SK-N-SH (cell line): ENCODE measurements at regions not wholly inside any gene's neighbourhood (a gene's known extent, or its start where the extent isn't known, plus 50 kb on each side); places are given as distances from the start of the nearest gene placed in this dataset.

Experiments used
- CTCF ChIA-PET: fragments of 300-600, 350-600 bp; formaldehyde crosslinking; extraction: SDS; loops from one replicate; lab custom pipeline; 2021; lab: Yijun Ruan, JAX
- POLR2A ChIA-PET: fragments of 350-600 bp; sonication (Branson Sonifier 250); formaldehyde crosslinking; extraction: SDS; loops from one replicate; lab custom pipeline; 2020; ENCODE audit warnings: antibody characterized with exemption, inconsistent platforms; lab: Yijun Ruan, JAX
- DNase-seq: peaks from one replicate; pipeline ENCODE4 v3.0.0; 2012
- H2AFZ ChIP-seq: fragments of 200-600 bp; sonication (generic); 2 replicates; pipeline ENCODE4 v1.8.1; 2016; ENCODE audit warnings: antibody characterized with exemption, mild to moderate bottlenecking, low read depth
- H3F3A ChIP-seq: fragments of 200-600 bp; sonication (generic); replicated peaks from 2 replicates; pipeline ENCODE3; 2016; ENCODE audit warnings: antibody characterized with exemption, mild to moderate bottlenecking; ENCODE audit not compliant: insufficient read depth
- H3K27ac ChIP-seq, 2 experiments: fragments of 200-500 bp in 1 of 2; fragments of 200-600 bp in 1 of 2; sonication (Bioruptor generic) in 1 of 2; sonication (generic), shearing (Covaris generic) in 1 of 2; 2 replicates each; pipeline versions ENCODE4 v1.5.1 to v1.6.1; 2014 to 2016; ENCODE audit warnings: low read depth in 2 of 2, inconsistent platforms in 1 of 2, low read length in 1 of 2, mild to moderate bottlenecking in 1 of 2, mixed read lengths in 1 of 2
- H3K27me3 ChIP-seq: fragments of 200-600 bp; sonication (generic), shearing (Covaris generic); 2 replicates; pipeline ENCODE4 v1.6.1; 2016; ENCODE audit warnings: mixed run types; ENCODE audit not compliant: insufficient read depth
- H3K36me3 ChIP-seq, 2 experiments: fragments of 200-500 bp in 1 of 2; fragments of 200-600 bp in 1 of 2; sonication (Bioruptor generic) in 1 of 2; sonication (generic) in 1 of 2; replicated peaks in 1 of 2; 2 replicates each; pipeline versions ENCODE3 to v1.5.1; 2014 to 2016; ENCODE audit warnings: low read length in 1 of 2, mild to moderate bottlenecking in 1 of 2; ENCODE audit not compliant: insufficient read depth in 2 of 2, control insufficient read depth in 1 of 2
- H3K4me1 ChIP-seq, 2 experiments: fragments of 200-500 bp in 1 of 2; fragments of 200-600 bp in 1 of 2; sonication (Bioruptor generic) in 1 of 2; sonication (generic), shearing (Covaris generic) in 1 of 2; 2 replicates each; pipeline versions ENCODE4 v1.5.1 to v1.6.1; 2014 to 2016; ENCODE audit warnings: low read depth in 1 of 2, low read length in 1 of 2, mixed run types in 1 of 2; ENCODE audit not compliant: insufficient read depth in 2 of 2, control insufficient read depth in 1 of 2
- H3K4me2 ChIP-seq: fragments of 200-600 bp; sonication (generic), shearing (Covaris generic); 2 replicates; pipeline ENCODE4 v1.6.1; 2017; ENCODE audit warnings: mixed run types
- H3K4me3 ChIP-seq, 2 experiments: fragments of 200-500 bp in 1 of 2; fragments of 200-600 bp in 1 of 2; sonication (Bioruptor generic) in 1 of 2; sonication (generic), shearing (Covaris generic) in 1 of 2; 2 replicates each; pipeline versions ENCODE4 v1.5.1 to v1.8.1; 2014 to 2016; ENCODE audit warnings: low read depth in 2 of 2, inconsistent platforms in 1 of 2, low read length in 1 of 2, mild to moderate bottlenecking in 1 of 2, mixed read lengths in 1 of 2, moderate library complexity in 1 of 2
- H3K79me2 ChIP-seq: fragments of 200-600 bp; sonication (generic); 2 replicates; pipeline ENCODE4 v1.8.1; 2017; ENCODE audit warnings: mild to moderate bottlenecking; ENCODE audit not compliant: insufficient read depth
- H3K9ac ChIP-seq: fragments of 200-600 bp; sonication (generic); 2 replicates; pipeline ENCODE4 v1.6.1; 2017; ENCODE audit warnings: mixed run types
- H3K9me2 ChIP-seq: fragments of 200-600 bp; sonication (generic); 2 replicates; pipeline ENCODE4 v1.6.1; 2017; ENCODE audit warnings: mixed run types
- H3K9me3 ChIP-seq: fragments of 200-600 bp; sonication (generic); 2 replicates; pipeline ENCODE4 v1.6.1; 2017; ENCODE audit warnings: mixed run types, mild to moderate bottlenecking, moderate library complexity
- H4K20me1 ChIP-seq: fragments of 200-600 bp; sonication (generic); 2 replicates; pipeline ENCODE4 v1.6.1; 2017; ENCODE audit warnings: mild to moderate bottlenecking, mixed run types; ENCODE audit not compliant: insufficient read depth
- CHD2 ChIP-seq: fragments of 150-350 bp; IDR thresholded peaks from 2 replicates; pipeline ENCODE4 v1.6.1; 2018; ENCODE audit warnings: low read length; ENCODE audit not compliant: partially characterized antibody
- EP300 ChIP-seq, 2 experiments: IDR thresholded peaks; 2 replicates each; pipeline versions ENCODE4 v1.4.0 to v1.6.1; 2012; ENCODE audit warnings: borderline replicate concordance in 1 of 2, low read depth in 1 of 2, low read length in 1 of 2
- EZH2phosphoT487 ChIP-seq: fragments of 200-600 bp; sonication (generic); IDR thresholded peaks from 2 replicates; pipeline ENCODE4 v1.6.1; 2017; ENCODE audit warnings: low read depth, mixed run types, mild to moderate bottlenecking, antibody characterized with exemption, moderate library complexity, borderline replicate concordance
- FOSL2 ChIP-seq: IDR thresholded peaks from 2 replicates; pipeline ENCODE4 v1.4.0; 2012; ENCODE audit warnings: low read depth, mild to moderate bottlenecking, moderate library complexity, borderline replicate concordance
- FOXJ3 ChIP-seq: sonication (generic); formaldehyde crosslinking; IDR thresholded peaks from 2 replicates; pipeline ENCODE4 v1.5.1; 2020; ENCODE audit warnings: mild to moderate bottlenecking, missing genetic modification reagents
- FOXM1 ChIP-seq: IDR thresholded peaks from 2 replicates; pipeline ENCODE4 v1.4.0; 2012; ENCODE audit warnings: low read depth, mild to moderate bottlenecking
- GABPA ChIP-seq: IDR thresholded peaks from 2 replicates; pipeline ENCODE4 v1.4.0; 2012; ENCODE audit warnings: low read depth, mild to moderate bottlenecking
- GATA2 ChIP-seq: sonication (generic); formaldehyde crosslinking; IDR thresholded peaks from 2 replicates; pipeline ENCODE4 v1.5.0; 2020; ENCODE audit warnings: mild to moderate bottlenecking, missing genetic modification reagents
- JUND ChIP-seq: IDR thresholded peaks from 2 replicates; pipeline ENCODE4 v1.4.0; 2012
- MEF2A ChIP-seq: IDR thresholded peaks from 2 replicates; pipeline ENCODE4 v1.4.0; 2012; ENCODE audit warnings: low read depth, borderline replicate concordance
- PBX3 ChIP-seq: IDR thresholded peaks from 2 replicates; pipeline ENCODE4; 2012
- POLR2AphosphoS5 ChIP-seq: IDR thresholded peaks from 2 replicates; pipeline ENCODE4 v1.6.1; 2012; ENCODE audit warnings: low read depth, low read length
- RAD21 ChIP-seq: IDR thresholded peaks from 2 replicates; pipeline ENCODE4 v1.6.1; 2012; ENCODE audit warnings: mild to moderate bottlenecking, low read length
- REST ChIP-seq: IDR thresholded peaks from 2 replicates; pipeline ENCODE4 v1.6.1; 2012; ENCODE audit warnings: mild to moderate bottlenecking, low read depth, low read length, moderate library complexity
- RXRA ChIP-seq: IDR thresholded peaks from 2 replicates; pipeline ENCODE4 v1.4.0; 2012; ENCODE audit warnings: low read depth, mild to moderate bottlenecking, borderline replicate concordance
- TAF1 ChIP-seq: IDR thresholded peaks from 2 replicates; pipeline ENCODE4 v1.6.1; 2012; ENCODE audit warnings: low read depth, mild to moderate bottlenecking, low read length, moderate library complexity, borderline replicate concordance
- TCF12 ChIP-seq: IDR thresholded peaks from 2 replicates; pipeline ENCODE4 v1.4.0; 2012
- TEAD4 ChIP-seq: IDR thresholded peaks from 2 replicates; pipeline ENCODE4 v1.4.0; 2012; ENCODE audit warnings: mild to moderate bottlenecking, borderline replicate concordance; ENCODE audit not compliant: insufficient read depth
- USF1 ChIP-seq: IDR thresholded peaks from 2 replicates; pipeline ENCODE4 v1.4.0; 2012; ENCODE audit warnings: low read depth, borderline replicate concordance
- YY1 ChIP-seq: IDR thresholded peaks from 2 replicates; pipeline ENCODE4 v1.4.0; 2012; ENCODE audit warnings: low read depth, mild to moderate bottlenecking
- ZBTB33 ChIP-seq: IDR thresholded peaks from 2 replicates; pipeline ENCODE4 v1.4.0; 2012; ENCODE audit warnings: low read depth, borderline replicate concordance
- WGBS: methylation state at CpG from one replicate; pipeline ENCODE4 v1.1.6; 2017; ENCODE audit warnings: low lambda C conversion rate; 5-methylcytosine and 5-hydroxymethylcytosine counted together

GRCh38 chr21:28464095-28464494 is 528.6 kb downstream of the LTN1 start:
- no peaks in the 10 kb centered on the region for H3K79me2 ChIP-seq
- H3K4me3 ChIP-seq, result no peak overlapping the region
- no peaks in the 10 kb centered on the region; a peak in 1 of 4 replicates for H3K4me1 ChIP-seq
- no peak overlapping the region for H3K9ac ChIP-seq
- no peaks in the 10 kb centered on the region for H3K9me2 ChIP-seq
- no peak for DNase-seq
- H3K36me3 ChIP-seq, result peaks cover 0 to 4% of the 10 kb centered on the region in 2 experiments
- H2AFZ ChIP-seq, result peak overlapping the region; percentile 36; the same call in 1 of the 2 replicates
- H3K27ac ChIP-seq, result peak overlapping the region; percentile 48 to 80; a peak in 2 of 4 replicates
- TF ChIP-seq USF1 (no peak), ZBTB33 (no peak), GABPA (no peak), PBX3 (peak; percentile 51; the same call in 1 of the 2 replicates), EP300 (IDR thresholded peaks at IDR 0.05; ENCODE audit: borderline replicate concordance in 1 of 2, low read depth in 1 of 2, low read length in 1 of 2) (peak; percentile 41 to 53; a peak in 2 of 4 replicates), EZH2phosphoT487 (no peak), TEAD4 (no peak), POLR2AphosphoS5 (peak; percentile 15; the same call in 1 of the 2 replicates), MEF2A (no peak), TCF12 (peak; percentile 74), FOXM1 (no peak), JUND (peak; percentile 10; the same call in 1 of the 2 replicates), FOSL2 (no peak)
- H3K27me3 ChIP-seq, result no peaks in the 10 kb centered on the region
- no peaks in the 10 kb centered on the region for H3F3A ChIP-seq
- ChIA-PET POLR2A (no interaction called here), CTCF (no interaction called here)
- no peaks in the 10 kb centered on the region; the same call in 1 of the 2 replicates for H3K9me3 ChIP-seq
- H4K20me1 ChIP-seq, result no peaks in the 10 kb centered on the region
- no peak overlapping the region for H3K4me2 ChIP-seq

GRCh38 chr21:28459193-28459592 is 533.5 kb downstream of the LTN1 start:
- WGBS, result 78% methylated on average over 2 of the region's 2 CpGs
- H3K79me2 ChIP-seq, result no peaks in the 10 kb centered on the region
- no peak overlapping the region for H3K9ac ChIP-seq
- no peaks in the 10 kb centered on the region for H3K9me2 ChIP-seq
- no peaks in the 10 kb centered on the region for H4K20me1 ChIP-seq
- H3K4me3 ChIP-seq, result no peak overlapping the region
- H3K36me3 ChIP-seq, result no peaks in the 10 kb centered on the region
- no peaks in the 10 kb centered on the region for H3F3A ChIP-seq
- no peak for DNase-seq
- H3K4me1 ChIP-seq, result peaks cover 0 to 2% of the 10 kb centered on the region in 2 experiments; a peak in 2 of 4 replicates
- H2AFZ ChIP-seq, result no peak overlapping the region
- H3K9me3 ChIP-seq, result no peaks in the 10 kb centered on the region
- CTCF ChIA-PET, result interaction anchor here (0.8 kb wide), 1 partner anchor 19 kb away, joined by 5 read pairs; no protein-coding TSS in a partner anchor
- H3K4me2 ChIP-seq, result no peak overlapping the region
- POLR2A ChIA-PET, result no interaction called here
- H3K27me3 ChIP-seq, result no peaks in the 10 kb centered on the region
- no peak overlapping the region for H3K27ac ChIP-seq
- no peak for TF ChIP-seq GATA2
- TF ChIP-seq YY1, result no peak
- no peak for TF ChIP-seq REST
- no peak for TF ChIP-seq TEAD4
- TF ChIP-seq USF1, result no peak
- TF ChIP-seq RXRA, result no peak
- TF ChIP-seq TAF1, result no peak
- TF ChIP-seq FOXJ3 (CRISPR knock-in tag), result no peak
- no peak for TF ChIP-seq MEF2A
- TF ChIP-seq RAD21, result no peak
- no peak for TF ChIP-seq CHD2
- no peak for TF ChIP-seq GABPA
